Occipital lobe (tissue), 1 donor: ENCODE measurements at regions not wholly inside any gene's neighbourhood (a gene's known extent, or its start where the extent isn't known, plus 50 kb on each side); places are given as distances from the start of the nearest gene placed in this dataset.

Experiments used
- DNase-seq: peaks from one replicate; lab custom pipeline; 2025; lab: John Stamatoyannopoulos, UW

DNA sequence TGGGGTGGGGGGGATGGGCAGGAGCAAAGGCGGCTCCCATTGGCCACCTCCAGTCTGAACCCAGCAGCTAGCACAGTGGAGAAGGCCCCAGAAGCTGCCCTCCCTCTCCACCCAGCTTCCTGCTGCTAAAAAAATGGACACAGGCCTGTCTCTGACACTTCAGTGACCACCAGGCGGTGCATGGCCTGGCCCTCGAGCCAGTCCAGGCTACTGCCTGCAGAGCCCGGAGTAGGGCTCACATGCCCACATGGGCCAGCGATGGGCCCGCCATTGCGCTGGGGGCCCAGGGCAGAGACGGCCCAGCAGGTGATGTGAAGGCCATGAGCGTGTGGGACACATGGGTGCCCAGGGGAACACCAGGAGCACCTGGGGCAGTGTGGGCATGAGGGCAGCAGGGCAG, 52.1 kb upstream of the NOTCH1 start:
- no peak for DNase-seq

- DNase-seq, result no peak
These were observed 51.5 kb upstream of the NOTCH1 start for GRCh38 chr9:136597141-136597885.

- DNase-seq, result no peak
These were observed 50.8 kb upstream of the NOTCH1 start for GRCh38 chr9:136596630-136597031.

- DNase-seq, result no peak
These were observed 50.4 kb upstream of the NOTCH1 start for GRCh38 chr9:136596217-136596616.

DNA sequence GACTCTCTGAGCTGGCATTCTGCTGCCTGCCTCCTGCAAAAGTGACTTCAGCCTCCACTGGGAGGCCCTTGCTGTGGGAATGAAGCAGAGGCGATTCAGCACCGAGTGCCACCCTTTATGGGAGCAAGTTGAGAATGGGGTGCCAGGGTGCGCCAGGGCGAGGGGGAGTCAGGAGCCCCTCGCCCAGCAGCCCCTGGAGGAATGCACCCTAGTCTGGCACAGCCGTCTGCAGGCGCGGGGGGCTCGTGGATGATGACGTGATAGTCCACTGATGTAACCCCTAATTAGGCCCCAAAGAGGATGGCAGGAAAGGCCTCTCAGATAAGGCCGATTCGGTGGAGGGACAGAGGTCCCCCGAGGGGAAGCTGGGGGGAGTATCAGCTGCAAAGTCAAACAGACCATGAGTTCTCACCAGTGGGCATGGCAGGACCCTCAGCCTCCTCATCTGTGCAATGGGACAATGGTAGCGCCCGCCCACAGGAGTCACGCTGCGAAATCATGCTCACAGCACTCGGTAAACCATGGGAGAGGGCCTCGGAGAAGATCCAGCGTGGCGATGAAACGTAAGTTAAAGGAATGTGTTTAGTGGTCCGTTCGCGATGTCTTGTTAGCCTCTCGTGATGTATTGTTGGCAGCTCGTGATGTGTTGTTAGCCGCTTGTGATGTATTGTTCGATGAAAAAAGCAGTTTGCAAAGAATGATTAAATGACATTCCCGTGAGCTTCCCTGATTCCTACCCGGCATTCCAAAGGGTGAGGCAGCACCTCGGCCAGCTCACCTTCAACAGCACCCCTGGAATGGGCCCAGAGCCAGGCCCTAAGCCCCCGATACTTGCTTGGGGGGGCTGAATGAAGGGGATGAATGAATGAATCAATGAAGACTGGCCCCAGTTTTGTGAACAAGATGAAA, 49.7 kb upstream of the NOTCH1 start:
- DNase-seq, result no peak
